Ecto neural progenitor cell (in vitro differentiated cells): ENCODE measurements at regions not wholly inside any gene's neighbourhood (a gene's known extent, or its start where the extent isn't known, plus 50 kb on each side); places are given as distances from the start of the nearest gene placed in this dataset.

Experiments
- DNase-seq: peaks from one replicate; pipeline ENCODE4 v3.0.0-alpha.2; 2018; ENCODE audit warnings: low spot score

DNA sequence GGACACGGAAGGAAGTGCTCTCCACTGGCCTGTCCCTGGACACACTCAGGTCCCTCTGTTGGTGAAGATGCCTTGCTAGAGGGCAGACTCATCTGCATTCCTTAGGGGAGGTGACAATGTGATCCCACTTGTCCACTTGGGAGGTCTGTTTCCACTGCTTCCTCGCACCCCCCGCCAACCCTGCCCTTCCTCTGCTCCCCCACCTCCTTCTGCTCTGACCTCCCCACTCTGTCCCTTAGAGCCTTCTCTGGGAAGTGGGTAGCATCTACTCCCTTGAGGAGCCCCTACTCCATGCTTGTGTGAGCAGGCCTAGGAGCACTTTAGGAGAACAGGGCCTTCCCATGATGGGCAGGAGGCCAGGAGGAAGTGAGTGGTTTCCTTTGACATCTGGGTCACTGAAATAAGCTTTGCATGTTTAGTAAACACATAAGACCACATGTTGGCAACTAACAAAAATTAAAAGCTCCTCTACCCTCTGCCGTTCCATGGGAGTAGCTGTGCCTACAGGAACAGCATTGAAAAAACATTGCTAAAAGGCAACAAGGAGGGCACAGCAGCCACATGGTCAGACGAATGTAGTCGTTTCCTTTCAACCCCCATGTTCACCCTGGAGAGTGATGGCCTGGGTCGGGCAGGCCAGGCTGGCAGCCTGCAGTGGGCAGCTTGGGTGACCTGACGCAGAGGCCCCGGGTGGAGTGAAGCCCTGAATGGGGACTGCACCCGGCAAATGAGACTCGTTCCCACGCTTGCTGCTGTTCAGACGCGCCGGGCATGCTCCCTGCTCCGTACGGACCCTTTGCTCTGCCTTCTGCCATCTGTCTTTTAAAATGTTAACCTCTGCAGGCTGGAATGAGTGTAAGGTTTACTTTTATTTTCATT, 634.0 kb downstream of the IRX1 start:
- no peak for DNase-seq

DNA sequence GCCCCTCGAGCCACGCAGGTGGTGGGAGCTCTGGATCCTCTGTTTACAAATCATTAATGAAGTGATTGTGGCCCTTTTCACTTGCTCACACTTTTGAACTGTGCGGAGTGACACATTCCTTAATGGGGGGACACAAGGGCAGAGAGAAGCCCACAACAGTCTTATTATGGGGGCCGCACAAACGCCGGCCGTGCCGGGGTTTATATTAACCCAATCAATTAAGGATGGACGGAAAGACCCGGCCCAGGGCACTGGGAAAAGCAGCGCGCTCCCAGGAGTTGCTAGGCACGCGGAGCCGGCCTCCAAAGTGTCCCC, 634.8 kb downstream of the IRX1 start:
- no peak for DNase-seq

DNA sequence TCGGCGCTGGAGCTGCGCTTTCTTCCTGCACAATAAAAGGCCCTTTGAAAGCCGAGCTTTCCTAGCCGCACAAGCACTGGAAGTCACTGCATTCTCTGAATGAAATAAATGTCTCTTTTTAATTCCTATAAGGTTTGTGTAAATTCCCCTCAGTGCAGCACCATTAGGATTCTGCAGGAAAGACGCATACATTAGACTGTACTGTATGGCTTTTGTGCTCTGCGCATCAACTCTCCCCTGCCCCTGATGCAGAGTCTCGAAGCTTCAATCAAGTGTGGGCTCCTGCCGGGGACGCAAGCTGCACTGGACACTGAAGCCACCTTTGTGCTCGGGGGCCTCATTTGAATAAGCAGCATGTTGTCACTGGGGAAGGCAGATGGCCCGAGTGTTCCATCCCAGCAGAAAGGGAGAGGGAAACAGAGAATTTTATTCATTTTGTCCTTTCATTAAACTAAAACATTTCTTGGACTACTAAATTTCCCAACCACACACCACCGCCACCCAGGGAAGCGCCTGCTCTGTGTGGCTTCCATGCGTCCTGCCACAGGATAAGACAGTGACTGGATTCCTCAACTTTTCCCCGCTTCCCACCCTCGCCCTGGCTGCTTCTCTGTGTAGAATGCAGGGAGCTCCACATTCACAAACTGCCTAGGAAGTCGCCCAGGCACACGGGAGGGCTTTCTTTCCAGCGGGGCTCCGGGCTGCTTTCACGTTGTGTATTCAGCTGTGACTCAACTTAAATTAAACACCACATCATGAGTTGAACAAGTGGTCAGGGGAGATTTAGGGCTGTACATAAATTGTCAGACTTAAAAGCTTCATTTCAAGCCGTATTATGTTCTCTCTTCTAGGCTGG, 635.4 kb downstream of the IRX1 start:
- DNase-seq = peak; percentile 58

DNA sequence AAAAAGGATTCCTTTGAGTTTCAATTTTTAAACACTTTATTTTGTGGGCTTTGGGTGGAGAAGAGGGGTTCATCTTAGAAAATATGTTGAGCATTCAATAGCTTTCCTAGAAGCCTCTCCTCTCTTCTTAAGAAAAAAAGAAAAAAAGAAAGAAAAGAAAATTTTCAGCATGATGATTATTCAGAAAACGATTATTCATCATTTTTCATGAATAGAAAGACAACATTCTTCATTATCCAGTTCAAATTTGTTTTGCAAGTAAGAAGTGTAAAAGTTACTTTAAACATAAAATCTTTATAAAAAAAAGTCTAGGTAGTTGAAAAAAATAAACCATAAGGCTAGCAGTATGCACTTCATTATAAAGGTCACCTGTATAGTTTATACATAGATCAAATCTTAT, 636.5 kb downstream of the IRX1 start:
- DNase-seq = no peak

DNA sequence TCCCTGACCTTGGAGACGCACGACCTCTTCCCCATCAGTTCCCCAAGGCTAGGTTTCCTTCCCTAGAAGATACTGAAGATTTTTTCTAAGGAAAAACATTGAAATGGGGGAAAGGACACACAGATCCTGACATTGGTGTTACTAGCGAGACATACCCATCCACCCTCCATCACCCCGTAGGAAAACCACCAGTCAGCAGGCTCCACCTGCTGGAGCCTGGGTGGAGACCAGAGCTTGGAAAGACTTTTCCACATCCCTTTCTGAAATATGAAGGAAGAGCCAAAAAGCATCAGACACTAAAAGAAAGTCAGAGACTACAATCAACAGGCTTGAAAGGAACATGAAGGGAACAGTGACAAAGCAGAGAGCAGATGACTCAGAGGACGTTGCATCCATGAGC, 638.0 kb downstream of the IRX1 start:
- DNase-seq = no peak

DNA sequence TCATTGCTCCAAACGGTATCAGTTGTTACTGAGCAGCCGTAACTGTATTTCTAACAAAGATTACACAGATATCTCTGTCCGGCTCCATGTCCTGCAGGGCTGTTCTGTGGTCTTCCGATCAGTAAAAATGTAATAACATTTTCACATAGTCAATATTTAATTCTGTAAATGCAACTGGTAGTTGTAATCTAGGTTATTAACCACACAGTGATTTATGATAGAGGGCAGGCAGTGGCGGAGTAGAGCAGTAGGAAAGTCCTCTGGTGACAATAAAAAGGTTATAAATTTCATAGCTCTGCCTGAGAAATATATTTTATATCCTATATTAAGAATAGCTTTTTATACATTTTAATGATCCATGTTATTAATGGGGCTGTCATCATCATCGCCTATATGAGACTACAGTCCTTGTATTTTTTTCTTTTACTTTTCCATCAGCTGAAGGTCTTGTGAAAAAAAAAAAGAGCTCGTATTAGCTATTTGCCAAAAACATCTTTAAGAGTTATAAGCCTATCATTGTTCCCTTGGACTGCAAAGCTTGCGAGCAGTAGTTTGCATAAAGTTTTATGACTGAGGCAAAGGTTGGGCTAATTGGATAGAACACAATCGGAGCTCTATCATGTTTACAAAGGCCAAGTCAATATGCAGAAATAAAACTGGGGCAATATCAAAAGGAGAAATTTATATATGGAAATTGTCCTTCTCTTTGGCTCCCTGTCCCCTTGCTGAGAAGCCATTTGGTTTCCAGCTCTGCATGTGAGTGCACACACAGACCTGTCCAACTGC, 648.0 kb downstream of the IRX1 start:
- no peak for DNase-seq

DNA sequence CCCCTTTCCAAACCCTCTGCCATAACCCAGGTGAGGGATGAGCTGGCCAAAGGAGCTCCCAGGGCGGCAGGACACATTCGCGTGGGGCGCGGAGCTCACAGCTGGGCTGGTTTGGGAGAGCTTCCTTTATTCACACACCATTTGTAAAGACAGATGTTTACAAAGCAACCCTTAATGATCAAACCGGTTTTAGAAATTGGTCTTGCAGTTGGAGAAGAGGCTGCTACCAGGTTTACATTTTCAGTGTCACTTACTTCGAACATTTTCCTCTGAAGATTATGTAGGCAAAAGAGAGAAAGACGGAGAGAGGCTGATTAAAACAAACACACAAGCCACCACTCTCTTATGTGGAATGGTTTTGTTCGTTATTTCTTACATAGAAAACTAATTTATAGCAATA, 648.7 kb downstream of the IRX1 start:
- no peak for DNase-seq

DNA sequence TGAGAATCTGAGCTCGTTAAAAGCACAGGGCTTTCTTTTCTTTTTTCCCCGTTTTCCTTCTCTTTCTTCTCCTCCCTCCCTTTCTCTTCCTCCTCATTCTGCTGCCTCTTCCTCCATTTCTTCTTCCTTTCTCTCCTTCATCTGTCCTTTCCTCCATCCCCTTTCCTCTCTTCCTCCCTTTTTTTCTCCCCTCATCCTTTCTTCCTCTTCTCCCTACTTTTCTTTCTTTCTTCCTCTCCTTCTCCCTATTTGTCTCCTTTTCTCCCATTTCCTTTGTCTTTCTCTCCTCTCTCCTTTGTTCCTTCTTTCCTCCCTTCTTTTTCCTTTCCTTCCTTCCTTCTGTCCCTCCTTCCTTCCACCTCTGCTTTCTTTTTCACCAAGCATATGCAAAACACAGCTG, 649.4 kb downstream of the IRX1 start:
- DNase-seq = no peak

DNA sequence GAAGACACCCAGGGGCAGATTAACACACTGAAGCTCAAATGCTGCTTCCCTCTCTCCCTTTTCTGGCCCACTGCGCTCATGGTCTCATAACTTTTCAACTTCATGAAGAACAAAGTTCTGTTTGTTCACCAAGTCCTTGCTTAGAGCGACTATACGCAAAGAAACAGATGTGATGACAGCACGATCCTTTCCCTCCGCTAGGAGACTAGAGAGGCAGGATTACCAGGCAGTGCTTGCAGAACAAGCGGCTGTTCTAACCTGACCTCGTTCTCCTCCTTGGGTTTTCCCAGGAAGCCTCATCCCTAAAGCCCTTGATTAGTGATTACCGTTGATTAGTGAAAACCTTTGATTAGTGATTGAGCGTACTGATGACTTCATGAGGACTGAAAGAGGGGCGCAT, 649.9 kb downstream of the IRX1 start:
- no peak for DNase-seq

DNA sequence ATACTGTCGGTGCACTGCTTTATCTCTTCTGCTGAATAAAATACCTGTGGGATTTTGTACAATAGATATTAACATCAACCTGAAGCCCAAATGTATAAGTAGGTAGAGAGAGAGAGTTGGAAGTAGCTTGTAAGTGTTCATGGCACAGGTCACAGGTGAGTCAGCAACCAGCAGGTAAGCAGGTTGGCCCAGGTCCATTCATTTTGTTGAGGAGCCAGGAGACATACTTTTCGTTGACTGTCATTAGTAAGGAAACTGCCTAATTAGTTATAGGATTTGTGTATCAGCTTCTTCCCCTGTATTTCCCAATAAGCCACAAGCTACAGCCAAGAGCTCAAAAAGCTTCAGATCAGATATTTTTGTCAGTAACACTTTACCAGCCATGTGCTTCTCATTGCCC, 650.8 kb downstream of the IRX1 start:
- no peak for DNase-seq

DNA sequence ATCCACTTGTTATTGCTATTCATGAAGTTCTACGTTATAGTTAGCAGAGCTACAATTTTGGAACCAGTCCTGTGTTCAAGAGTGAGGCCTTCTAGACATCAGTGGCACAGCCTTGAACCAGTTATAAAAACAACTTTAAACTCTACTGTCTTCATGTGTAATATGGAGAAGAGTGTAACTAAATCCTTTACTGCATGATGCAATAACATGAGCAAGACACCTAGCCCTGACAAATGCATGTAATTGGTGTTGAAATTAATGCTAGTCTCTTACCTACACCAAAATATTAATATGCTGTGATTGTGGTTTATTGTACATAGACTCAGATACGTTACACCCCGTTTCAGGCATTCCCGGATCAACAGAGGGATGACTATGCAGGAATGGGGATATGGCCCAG, 654.6 kb downstream of the IRX1 start:
- DNase-seq = no peak

DNA sequence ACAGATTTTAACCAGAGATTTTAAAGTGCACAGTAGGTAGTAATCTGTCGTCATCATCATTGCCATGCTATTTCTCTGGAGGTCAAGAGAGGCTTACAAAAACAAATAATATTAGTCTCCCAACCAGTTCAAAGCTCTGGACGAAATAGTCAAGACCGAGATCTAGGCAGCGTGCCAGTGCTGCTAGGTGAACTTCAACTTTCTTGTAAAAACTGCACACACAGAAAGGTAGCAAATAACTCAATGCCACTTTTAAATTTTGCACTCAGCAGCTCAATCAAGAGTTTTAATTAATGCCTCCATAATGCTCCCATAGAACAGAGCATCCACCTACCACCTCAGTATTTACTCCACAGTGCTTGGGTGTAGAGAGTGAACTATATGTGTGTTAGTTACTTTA, 656.8 kb downstream of the IRX1 start:
- DNase-seq = no peak

DNA sequence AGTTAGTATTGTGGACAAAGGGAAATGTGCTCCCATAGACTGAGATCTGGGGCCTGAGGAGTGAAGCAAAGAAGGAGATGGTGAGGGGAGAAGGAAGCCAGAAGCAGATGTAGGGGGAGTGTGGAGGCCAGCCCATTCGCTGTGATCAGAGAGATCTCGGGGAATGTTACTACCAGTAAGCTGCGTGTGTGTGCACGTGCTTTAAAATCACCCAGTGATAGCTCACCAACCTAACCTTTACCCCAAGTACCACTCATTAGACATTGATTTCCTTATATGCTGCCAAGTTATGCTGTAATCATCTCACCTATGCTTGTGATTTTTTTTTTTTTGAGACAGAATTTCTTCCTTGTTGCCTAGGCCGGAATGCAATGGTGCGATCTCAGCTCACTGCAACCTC, 659.1 kb downstream of the IRX1 start:
- no peak for DNase-seq

DNA sequence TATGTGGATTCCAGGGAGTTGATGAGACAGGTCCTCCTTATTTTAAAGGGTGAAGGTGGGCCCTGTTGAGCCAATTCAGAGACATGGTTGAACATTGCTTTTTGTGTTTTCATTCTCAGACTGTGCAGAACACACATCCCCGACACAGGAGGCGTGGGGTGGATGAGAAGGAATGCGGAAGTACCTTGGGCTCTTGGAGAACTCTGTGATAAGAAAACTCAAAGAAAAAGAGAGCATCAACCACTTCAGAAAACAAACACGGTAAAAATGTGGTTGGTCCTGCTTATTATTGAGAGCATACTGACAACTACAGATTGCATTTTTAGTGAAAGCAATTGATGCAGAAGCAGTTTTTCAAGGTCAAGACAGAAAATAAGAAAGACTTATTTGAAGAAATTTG, 659.8 kb downstream of the IRX1 start:
- DNase-seq = no peak

DNA sequence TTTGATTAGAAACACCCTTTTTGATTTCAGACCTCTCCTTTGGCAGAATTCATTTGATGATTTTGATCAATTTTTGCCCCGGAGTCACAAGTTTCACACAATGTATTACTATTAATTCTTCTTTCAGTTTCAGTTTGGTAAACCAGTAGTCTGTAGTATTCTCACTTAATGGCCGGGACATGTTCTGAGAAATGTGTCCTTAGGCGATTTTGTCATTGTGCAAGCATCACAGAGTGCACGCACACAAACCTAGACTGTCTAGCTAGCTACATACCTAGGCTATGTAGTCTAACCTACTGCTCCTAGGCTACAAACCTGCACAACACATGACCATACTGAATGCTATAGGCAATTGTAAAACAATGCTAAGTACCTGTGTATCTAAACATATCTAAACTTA, 662.5 kb downstream of the IRX1 start:
- DNase-seq = no peak

DNA sequence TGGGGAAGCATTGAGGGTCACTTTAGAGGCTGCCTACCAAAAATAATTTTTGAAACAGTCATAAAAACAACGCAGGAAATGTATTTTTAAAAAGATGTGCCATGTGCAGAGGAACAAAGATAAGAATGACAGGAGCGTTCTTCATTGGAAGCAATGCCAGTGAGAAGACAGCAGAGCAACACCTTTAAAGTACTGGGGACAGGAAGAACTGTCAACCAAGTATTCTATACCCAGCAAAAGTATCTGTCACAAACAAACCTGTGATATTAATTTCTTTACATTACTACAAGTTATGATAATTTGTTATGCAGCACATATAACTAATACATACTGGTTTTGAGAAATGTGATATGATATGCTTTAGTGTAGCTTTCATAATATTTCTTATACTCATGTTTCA, 675.6 kb downstream of the IRX1 start:
- DNase-seq = no peak

DNA sequence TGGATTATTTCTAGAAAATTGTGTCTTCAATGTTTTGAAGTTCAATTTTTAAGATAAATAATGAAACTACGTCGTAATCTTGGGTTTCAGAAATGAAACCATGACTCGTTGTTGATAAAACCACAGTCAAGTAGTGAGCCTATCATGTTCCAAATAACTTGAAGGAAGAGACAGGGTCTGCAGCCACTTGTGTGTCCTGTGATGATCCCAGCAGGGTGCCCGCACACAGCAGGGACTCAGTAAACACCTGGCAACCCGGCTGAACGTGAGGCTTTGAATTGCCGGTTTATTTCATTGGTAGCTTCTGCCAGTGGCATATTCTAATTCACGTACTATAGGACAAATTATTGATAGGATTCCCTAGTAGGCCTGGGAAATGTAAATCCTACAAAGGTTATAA, 679.6 kb downstream of the IRX1 start:
- DNase-seq = no peak

DNA sequence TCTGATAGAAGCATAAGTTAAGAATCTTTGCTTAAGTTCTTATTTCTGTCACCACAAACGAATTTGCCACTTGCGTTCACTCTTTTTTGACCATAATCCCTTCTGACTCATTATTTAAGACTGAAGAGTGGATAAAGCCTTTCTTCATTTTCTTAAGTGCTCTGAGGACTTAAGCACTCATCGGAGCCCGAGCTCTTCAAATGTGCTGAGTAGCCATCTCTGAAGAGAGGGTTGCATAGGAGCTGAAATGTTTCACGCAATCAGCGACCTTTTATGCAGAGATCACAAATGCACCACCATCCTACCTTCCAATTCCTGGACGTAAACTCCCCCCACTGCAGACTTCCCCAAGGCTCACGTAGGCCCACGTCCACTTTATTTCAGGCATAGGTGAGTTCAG, 699.2 kb downstream of the IRX1 start:
- DNase-seq = no peak

DNA sequence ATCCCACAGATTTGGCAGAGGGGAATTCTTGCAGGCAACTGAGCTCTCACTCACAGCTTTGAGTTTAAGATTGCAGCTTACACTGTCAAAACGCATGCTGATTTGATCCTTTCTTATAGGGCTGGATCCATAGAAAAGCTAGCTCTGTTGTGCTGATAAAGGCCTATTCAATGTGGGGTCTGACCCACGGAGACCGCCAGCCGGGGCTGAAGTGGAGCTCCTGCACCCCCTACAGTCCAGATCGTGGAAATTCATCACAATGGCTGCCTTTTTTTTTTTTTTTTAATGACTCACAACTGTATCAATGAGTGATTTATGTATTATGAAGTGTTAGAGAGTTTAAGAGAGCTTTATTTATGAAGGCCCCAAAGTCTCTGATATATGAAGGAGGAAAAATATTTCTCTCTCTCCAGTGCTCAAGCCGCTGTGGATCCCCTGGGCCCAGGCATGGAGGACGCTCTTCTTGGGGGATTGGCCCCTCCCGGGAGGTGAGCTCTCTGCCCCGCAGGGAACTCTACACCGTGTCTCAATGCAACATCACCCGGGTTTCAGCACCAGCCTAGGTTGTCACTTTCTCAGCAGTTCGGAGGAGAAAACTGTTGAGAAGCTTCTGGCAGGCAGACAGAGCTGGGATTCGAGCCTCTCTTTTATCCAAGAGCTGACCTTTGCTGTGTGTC, 700.2 kb downstream of the IRX1 start:
- DNase-seq = peak; percentile 76

DNA sequence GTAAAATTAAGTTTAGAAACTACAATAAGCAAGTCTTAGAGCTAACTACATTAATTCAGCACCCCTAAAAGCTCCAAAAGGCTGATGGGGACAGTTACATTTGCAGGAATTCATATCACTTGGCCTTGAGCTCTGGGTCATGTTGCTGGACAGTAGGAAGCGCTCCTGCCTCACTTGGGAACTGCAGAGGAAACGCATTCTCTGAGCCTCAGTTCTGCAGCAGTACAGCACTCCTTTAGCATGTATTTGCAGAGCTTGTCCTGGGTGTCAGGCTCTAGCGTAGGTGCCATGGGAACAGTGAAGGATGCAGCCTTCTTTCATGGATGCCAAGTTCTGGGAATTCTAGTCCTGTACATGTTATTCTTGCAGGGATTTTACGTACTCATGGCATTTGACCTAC, 710.4 kb downstream of the IRX1 start:
- no peak for DNase-seq

DNA sequence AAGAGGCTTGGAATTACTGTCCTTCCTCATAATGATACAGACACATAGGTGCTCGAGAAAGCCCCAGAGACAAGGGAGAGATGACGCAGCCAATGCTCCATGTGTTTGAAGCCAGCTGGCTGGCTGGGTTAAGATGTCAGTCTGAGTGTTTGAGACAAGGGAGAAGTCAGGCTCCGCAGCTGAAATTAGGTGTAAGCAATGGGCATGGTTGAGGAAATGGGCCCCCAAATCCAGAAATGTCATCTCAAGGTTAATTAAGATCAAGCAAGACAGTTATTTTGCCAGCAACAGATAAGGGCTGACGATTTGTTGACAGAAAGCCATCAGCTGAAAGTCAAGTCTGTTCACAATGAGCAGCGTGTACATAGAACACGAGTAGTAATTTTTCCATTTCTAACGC, 713.4 kb downstream of the IRX1 start:
- DNase-seq = no peak

DNA sequence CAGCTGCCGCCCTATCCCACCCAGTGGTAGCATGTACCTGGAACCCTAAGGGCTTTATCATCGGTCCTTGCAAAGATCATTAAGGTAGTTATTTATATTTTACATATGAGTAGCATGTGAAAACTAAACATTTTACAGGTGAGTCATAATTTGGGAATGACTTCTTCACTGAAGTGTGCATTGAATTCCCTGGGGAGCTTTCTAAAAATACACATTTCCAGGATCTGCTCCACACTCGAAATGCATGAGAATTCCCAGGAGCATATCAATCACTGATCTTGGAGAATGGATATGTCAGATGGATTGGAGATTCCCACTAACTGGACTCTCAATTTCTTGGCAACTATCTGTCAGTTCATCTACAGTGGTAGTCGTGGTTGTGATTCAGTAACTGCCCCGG, 717.5 kb downstream of the IRX1 start:
- no peak for DNase-seq
